HG03469 (cell line): ENCODE measurements at regions not wholly inside any gene's neighbourhood (a gene's known extent, or its start where the extent isn't known, plus 50 kb on each side); places are given as distances from the start of the nearest gene placed in this dataset.

ENCODE experiments used
- ATAC-seq: cut with Tn5 transposase; IDR thresholded peaks from one replicate; pipeline ENCODE4 v1.9.1; 2021; ENCODE audit warnings: mild to moderate bottlenecking, moderate library complexity, moderate number of reproducible peaks; ENCODE audit not compliant: unreplicated experiment

DNA sequence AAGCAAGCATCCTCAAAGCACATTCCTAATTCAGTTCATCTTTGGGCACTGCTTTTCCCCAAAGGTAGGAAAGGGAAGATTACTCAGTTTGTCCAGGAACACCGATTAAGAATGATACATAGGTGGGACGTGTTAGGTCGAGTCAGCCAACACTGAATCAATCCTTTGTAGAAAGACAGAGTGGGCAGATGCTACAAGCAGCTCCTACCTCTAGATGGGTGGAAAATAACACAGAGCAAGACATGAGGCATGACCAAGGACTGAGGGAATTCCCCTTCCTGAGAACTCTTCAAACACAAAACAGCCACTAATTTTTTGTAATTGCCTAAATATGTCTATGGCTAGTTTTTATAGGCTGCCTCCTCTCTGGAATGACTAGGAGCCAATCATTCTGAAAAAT is 331.7 kb downstream of the HNRNPD start:
- no peak for ATAC-seq

DNA sequence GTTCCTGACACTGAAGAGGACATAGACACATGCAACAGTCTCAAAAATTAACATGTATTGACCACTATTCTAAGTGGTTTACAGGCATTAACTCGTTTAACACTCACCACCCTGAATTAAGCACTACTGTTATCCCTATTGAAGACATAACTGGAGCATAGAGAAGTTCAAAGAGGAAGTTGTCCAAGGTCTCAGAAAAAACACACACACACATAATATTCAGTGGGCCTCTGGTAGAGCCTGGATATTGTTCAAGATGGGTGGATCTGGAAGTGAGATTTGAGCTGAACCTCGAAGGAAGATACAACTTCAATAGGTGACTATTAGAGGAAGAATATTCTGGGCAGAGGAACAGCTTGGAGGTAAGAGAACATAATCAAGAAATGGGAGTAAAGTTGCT is 334.9 kb downstream of the HNRNPD start:
- ATAC-seq, result no peak

DNA sequence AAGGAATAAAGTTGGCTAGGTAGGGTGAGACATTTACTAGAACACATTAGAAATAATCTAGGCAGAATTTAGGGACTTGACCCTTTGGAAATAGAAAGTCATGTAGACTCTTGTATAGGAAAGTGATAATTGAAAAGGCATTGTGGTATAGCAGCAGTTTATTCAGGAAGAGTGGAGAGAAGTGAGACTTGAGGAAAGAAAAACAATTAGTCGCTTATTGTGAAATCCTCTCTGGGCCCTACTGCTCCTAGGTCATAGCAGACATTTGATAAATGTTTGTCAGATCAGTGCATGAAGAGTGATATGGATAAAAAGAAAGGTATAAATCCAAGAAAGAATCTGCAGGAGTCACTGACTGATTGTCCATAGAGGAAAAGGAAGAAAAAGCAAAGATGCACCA is 337.6 kb downstream of the HNRNPD start:
- no peak for ATAC-seq

DNA sequence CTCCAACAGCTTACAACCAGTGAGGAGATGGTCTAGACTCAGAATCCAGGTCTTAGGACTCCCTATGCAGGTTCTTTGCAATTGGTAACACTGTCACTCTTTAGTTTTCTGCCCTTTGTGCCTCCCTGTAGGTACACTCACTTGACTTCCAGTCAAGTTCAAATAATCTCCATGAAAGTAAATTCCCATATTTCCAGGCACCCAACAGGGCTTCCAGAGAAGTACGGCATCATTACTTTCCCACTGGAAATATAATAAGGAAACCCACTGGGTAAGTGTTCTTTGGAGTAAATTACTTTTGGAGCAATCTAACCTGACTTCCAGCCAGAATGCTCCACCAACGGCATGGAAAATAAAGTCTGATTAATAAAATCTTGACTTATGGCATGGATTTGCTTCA is 338.9 kb downstream of the HNRNPD start:
- ATAC-seq, result no peak

GRCh38 chr4:82033862-82034261 is 339.9 kb downstream of the HNRNPD start:
- ATAC-seq, result no peak

DNA sequence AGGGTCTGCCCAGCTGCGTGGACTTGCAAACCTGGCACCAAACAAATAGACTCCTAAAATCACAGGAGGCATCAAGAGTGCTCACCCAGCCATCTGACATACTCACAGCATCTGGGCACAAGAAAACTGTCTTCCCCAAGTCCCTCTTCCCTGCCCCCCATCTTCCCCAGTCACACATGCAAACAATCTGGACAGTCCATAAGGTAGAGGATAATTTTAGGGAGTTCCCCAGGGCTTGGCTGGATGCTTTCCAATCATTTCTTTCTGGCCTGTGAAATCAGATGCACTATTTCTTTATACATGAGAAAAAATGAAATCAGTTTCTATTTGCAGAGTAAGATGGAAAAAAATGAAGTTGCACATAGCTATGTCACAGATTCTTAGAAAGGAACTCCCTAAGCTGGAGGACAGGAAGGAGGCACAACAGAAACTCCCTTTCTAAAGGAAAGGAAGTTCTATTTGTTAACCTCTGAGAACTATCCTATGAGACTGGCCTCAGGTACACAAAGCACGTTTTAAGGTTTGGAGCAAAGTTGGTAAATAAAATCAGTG is 342.3 kb downstream of the HNRNPD start:
- no peak for ATAC-seq

DNA sequence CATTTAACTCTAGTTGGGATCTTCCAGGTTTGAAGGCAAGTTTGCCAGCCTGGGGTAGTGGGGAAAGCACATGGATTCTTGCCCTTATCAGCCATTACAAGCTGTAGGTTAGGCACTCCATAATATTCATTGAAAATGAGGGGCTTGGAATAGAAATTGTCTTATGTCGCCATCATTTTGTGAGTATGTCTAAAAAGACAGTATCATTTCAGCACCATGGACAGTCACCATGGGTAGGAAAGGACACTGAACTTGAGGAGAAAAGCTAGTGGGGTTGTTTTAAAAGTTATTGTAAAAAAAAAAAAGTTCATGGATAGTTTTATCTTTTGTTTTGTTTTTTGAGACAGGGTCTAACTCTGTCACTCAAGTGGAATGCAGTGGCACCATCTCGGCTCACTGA is 356.1 kb downstream of the HNRNPD start:
- ATAC-seq, result no peak

- ATAC-seq, result no peak
These were observed 368.6 kb downstream of the HNRNPD start for GRCh38 chr4:82005158-82005557.

GRCh38 chr4:81997313-81997712 is 376.5 kb downstream of the HNRNPD start:
- ATAC-seq, result no peak

GRCh38 chr4:81990898-81991297 is 382.9 kb downstream of the HNRNPD start:
- no peak for ATAC-seq

DNA sequence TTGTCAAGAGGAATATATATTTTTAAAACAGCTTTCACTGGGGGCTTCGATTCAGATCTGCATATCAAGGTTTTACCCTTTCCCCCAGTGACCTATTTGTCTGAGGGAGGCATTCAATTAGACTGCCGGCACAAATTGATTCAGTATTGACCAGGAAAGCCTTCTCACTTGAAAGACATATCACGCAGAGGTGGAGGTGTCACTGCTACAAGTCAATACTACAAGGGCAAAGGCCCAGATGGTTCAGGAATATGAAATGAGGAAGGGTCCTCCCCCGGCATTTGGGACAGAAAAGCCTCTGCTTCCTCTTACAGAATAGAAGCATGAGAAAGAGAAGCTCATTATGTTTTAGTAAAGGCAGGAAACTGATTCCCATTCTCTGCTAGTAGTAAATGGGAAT is 383.6 kb downstream of the HNRNPD start:
- ATAC-seq, result no peak

GRCh38 chr4:81989202-81989601 is 384.6 kb downstream of the HNRNPD start:
- ATAC-seq, result no peak

DNA sequence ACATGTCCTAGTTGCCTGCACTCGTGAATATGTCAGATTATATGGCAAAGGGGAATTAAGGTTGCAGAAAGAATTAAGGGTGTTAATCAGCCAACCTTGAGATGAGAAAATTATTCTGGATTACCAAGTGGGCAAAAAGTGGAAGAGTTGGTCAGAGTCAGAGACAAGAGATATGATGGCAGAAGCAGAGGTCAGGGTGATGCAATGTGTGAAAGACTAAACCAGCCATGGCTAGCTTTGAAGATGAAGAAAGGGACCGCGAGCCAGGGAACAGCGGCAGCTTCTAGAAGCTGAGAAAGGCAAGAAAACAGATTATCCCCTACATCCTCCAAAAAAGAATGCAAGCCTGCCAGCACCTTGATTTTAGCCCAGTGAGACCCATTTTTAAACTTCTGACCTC is 385.6 kb downstream of the HNRNPD start:
- ATAC-seq, result no peak

GRCh38 chr4:81984746-81985145 is 389.0 kb downstream of the HNRNPD start:
- ATAC-seq, result no peak

GRCh38 chr4:81982846-81983540 is 390.8 kb downstream of the HNRNPD start:
- ATAC-seq, result no peak

GRCh38 chr4:81981218-81981617 is 392.6 kb downstream of the HNRNPD start:
- no peak for ATAC-seq

DNA sequence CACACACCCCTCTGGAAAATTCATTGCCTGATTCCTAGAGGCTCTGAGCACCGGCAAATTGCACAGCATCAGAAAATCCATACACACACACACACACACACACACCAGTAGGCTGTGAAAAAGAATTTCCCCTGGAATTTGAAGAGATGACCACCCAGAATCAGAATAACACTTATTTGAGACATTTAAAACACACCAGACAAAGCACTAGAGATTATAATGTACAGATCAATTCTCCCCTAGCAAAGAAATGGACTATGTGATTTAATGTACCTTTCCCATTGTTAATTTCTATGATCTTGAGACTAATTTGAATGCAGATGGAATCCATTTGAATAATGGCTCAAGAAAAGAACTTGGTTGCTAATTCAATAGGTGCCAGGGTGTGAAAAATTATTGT is 399.3 kb downstream of the HNRNPD start:
- ATAC-seq, result no peak

GRCh38 chr4:81971637-81972381 is 402.0 kb downstream of the HNRNPD start:
- no peak for ATAC-seq

GRCh38 chr4:81971061-81971460 is 402.7 kb downstream of the HNRNPD start:
- no peak for ATAC-seq

DNA sequence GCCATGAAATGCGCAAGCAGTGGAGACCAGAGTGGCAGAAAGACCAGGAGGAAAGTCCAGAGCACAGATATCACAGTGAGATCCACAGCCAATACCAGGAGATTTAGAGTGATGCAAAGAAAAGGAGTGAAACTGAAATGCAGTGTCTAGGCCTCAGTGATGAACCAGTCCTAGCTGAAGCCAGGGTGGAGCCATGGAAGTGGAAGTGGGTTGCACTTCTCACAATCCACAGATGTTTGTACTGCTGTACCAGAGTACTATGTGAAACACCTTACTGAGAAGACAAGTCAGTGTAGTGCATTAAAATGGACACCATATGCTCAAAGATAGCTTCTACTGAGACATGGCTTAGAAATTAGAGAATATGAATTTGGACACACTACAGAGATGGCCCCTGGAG is 403.3 kb downstream of the HNRNPD start:
- ATAC-seq, result no peak

- no peak for ATAC-seq
These were observed 407.1 kb downstream of the HNRNPD start for GRCh38 chr4:81966676-81967075.

GRCh38 chr4:81965911-81966310 is 407.9 kb downstream of the HNRNPD start:
- ATAC-seq, result no peak
